ENCODE measurements at regions not wholly inside any gene's neighbourhood (a gene's known extent, or its start where the extent isn't known, plus 50 kb on each side); places are given as distances from the start of the nearest gene placed in this dataset.

- TF ChIP-seq CTCF (conservative IDR thresholded peaks at IDR 0.05; ENCODE audit: low read depth in 2 of 2) = no peak
- no peak for TF ChIP-seq POLR2AphosphoS5 (IDR thresholded peaks at IDR 0.05; ENCODE audit: low read depth)
- no peak for TF ChIP-seq REST (IDR thresholded peaks at IDR 0.05; ENCODE audit: unreplicated experiment)
- no peak for TF ChIP-seq EZH2 (IDR thresholded peaks at IDR 0.05; ENCODE audit: low read depth, unreplicated experiment)
- no peak for TF ChIP-seq JUNB (IDR thresholded peaks at IDR 0.05; ENCODE audit: unreplicated experiment)
- TF ChIP-seq ETS1 (IDR thresholded peaks at IDR 0.05) = no peak
- no peak for TF ChIP-seq CREB1 (CRISPR knock-in tag; IDR thresholded peaks at IDR 0.05; ENCODE audit: low read depth)
- TF ChIP-seq ZNF114 (CRISPR knock-in tag; IDR thresholded peaks at IDR 0.05) = no peak
These were observed 219.8 kb upstream of the MANEA start for GRCh38 chr6:95357380-95358020.

All from GM23338 (cell line).